GM18508 (cell line): ENCODE measurements at regions not wholly inside any gene's neighbourhood (a gene's known extent, or its start where the extent isn't known, plus 50 kb on each side); places are given as distances from the start of the nearest gene placed in this dataset.
"Not testable (repeated sequence)": the region's sequence is repeated elsewhere in the genome, so short reads cannot be mapped to it uniquely, and the experiment has no call there.

Source experiments
- ATAC-seq: cut with Tn5 transposase; IDR thresholded peaks from one replicate; pipeline ENCODE4 v1.9.1; 2021; ENCODE audit warnings: moderate number of reproducible peaks; ENCODE audit not compliant: insufficient read depth, unreplicated experiment

- no peak for ATAC-seq
Observed at GRCh38 chr5:71817891-71818290, 98.8 kb downstream of the CARTPT start.

GRCh38 chr5:71821029-71821428, 102.0 kb downstream of the CARTPT start:
- ATAC-seq = no peak

- not testable (repeated sequence) for ATAC-seq
Observed at GRCh38 chr5:71822065-71822464, 103.0 kb downstream of the CARTPT start.

GRCh38 chr5:71825992-71826391, 106.9 kb downstream of the CARTPT start:
- ATAC-seq = no peak

GRCh38 chr5:71828291-71829040, 109.4 kb downstream of the CARTPT start:
- no peak for ATAC-seq

- no peak for ATAC-seq
Observed at GRCh38 chr5:71829206-71829605, 110.1 kb downstream of the CARTPT start.

GRCh38 chr5:71830681-71831539, 111.8 kb downstream of the CARTPT start:
- no peak for ATAC-seq

- ATAC-seq = no peak
Observed at GRCh38 chr5:71832812-71833715, 114.0 kb downstream of the CARTPT start.

GRCh38 chr5:71834601-71835000, 115.5 kb downstream of the CARTPT start:
- ATAC-seq = no peak

- ATAC-seq = no peak
Observed at GRCh38 chr5:71836084-71836483, 117.0 kb downstream of the CARTPT start.

GRCh38 chr5:71836559-71837112, 117.6 kb downstream of the CARTPT start:
- no peak for ATAC-seq

GRCh38 chr5:71838286-71838685, 119.2 kb downstream of the CARTPT start:
- no peak for ATAC-seq

GRCh38 chr5:71839096-71839884, 120.2 kb downstream of the CARTPT start:
- ATAC-seq = no peak

- no peak for ATAC-seq
Observed at GRCh38 chr5:71841107-71841506, 122.0 kb downstream of the CARTPT start.

GRCh38 chr5:71843111-71843510, 124.0 kb downstream of the CARTPT start:
- no peak for ATAC-seq

GRCh38 chr5:71844862-71845261, 125.8 kb downstream of the CARTPT start:
- ATAC-seq = no peak

GRCh38 chr5:71859515-71859914, 140.4 kb downstream of the CARTPT start:
- no peak for ATAC-seq

- no peak for ATAC-seq
Observed at GRCh38 chr5:71860048-71860447, 141.0 kb downstream of the CARTPT start.

GRCh38 chr5:71861682-71862081, 142.6 kb downstream of the CARTPT start:
- ATAC-seq = no peak
